Femur (tissue), 1 donor: ENCODE measurements at regions not wholly inside any gene's neighbourhood (a gene's known extent, or its start where the extent isn't known, plus 50 kb on each side); places are given as distances from the start of the nearest gene placed in this dataset.

Experiments
- DNase-seq: peaks from one replicate; pipeline ENCODE4 v3.0.0-alpha.2; 2017

- DNase-seq, result no peak
Measured at GRCh38 chr2:55973673-55974072, 50.1 kb upstream of the EFEMP1 start.

GRCh38 chr2:55976681-55977080 is 53.1 kb upstream of the EFEMP1 start:
- DNase-seq, result no peak

GRCh38 chr2:55985406-55985805 is 61.8 kb upstream of the EFEMP1 start:
- DNase-seq, result no peak

- no peak for DNase-seq
Measured at GRCh38 chr2:55986001-55986400, 62.4 kb upstream of the EFEMP1 start.

- no peak for DNase-seq
Measured at GRCh38 chr2:55986700-55987440, 63.3 kb upstream of the EFEMP1 start.

GRCh38 chr2:55989405-55989804 is 65.8 kb upstream of the EFEMP1 start:
- DNase-seq, result no peak

GRCh38 chr2:55992455-55992854 is 68.9 kb upstream of the EFEMP1 start:
- no peak for DNase-seq

- DNase-seq, result no peak
Measured at GRCh38 chr2:55993685-55994084, 70.1 kb upstream of the EFEMP1 start.

- no peak for DNase-seq
Measured at GRCh38 chr2:55995211-55995610, 71.6 kb upstream of the EFEMP1 start.

GRCh38 chr2:55995902-55996301 is 72.3 kb upstream of the EFEMP1 start:
- DNase-seq, result no peak

GRCh38 chr2:55999231-55999630 is 75.6 kb upstream of the EFEMP1 start:
- no peak for DNase-seq

GRCh38 chr2:55999790-56000189 is 76.2 kb upstream of the EFEMP1 start:
- DNase-seq, result no peak

GRCh38 chr2:56001947-56002346 is 78.4 kb upstream of the EFEMP1 start:
- no peak for DNase-seq

GRCh38 chr2:56008661-56009431 is 85.3 kb upstream of the EFEMP1 start:
- peak; percentile 81 for DNase-seq

GRCh38 chr2:56009758-56010458 is 86.3 kb upstream of the EFEMP1 start:
- no peak for DNase-seq

- no peak for DNase-seq
Measured at GRCh38 chr2:56011624-56012023, 88.0 kb upstream of the EFEMP1 start.

- no peak for DNase-seq
Measured at GRCh38 chr2:56012221-56012765, 88.7 kb upstream of the EFEMP1 start.

GRCh38 chr2:56013475-56013874 is 89.9 kb upstream of the EFEMP1 start:
- DNase-seq, result no peak

- no peak for DNase-seq
Measured at GRCh38 chr2:56014046-56014730, 90.6 kb upstream of the EFEMP1 start.

GRCh38 chr2:56015711-56016115 is 92.1 kb upstream of the EFEMP1 start:
- DNase-seq, result no peak

- DNase-seq, result no peak
Measured at GRCh38 chr2:56017784-56018183, 94.2 kb upstream of the EFEMP1 start.

GRCh38 chr2:56018267-56018666 is 94.7 kb upstream of the EFEMP1 start:
- DNase-seq, result no peak

- no peak for DNase-seq
Measured at GRCh38 chr2:56021136-56021474, 97.5 kb upstream of the EFEMP1 start.
